ENCODE measurements at regions not wholly inside any gene's neighbourhood (a gene's known extent, or its start where the extent isn't known, plus 50 kb on each side); places are given as distances from the start of the nearest gene placed in this dataset.
"Not testable (repeated sequence)": the region's sequence is repeated elsewhere in the genome, so short reads cannot be mapped to it uniquely, and the experiment has no call there.

DNA sequence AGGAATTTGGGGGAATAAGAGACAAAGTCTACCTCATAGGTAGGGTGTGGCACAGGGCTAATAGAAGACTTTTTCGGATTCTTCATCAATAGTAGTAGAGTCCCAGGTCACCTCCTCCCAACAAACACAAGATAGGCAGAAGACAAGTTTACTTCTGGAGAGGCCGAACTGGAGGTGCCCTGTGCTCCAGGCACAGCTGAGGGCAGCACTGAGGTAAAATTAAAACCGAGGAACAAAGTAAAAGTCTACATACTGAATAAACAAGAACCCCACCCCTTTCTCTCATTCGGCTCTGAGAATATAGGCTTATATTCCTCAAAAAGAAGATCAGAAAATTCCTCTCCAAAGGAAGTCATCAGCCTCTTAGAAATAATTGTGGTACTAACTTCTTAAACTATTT is 161.5 kb downstream of the SEC23A start (continued):
- TF ChIP-seq, protein P1, sequence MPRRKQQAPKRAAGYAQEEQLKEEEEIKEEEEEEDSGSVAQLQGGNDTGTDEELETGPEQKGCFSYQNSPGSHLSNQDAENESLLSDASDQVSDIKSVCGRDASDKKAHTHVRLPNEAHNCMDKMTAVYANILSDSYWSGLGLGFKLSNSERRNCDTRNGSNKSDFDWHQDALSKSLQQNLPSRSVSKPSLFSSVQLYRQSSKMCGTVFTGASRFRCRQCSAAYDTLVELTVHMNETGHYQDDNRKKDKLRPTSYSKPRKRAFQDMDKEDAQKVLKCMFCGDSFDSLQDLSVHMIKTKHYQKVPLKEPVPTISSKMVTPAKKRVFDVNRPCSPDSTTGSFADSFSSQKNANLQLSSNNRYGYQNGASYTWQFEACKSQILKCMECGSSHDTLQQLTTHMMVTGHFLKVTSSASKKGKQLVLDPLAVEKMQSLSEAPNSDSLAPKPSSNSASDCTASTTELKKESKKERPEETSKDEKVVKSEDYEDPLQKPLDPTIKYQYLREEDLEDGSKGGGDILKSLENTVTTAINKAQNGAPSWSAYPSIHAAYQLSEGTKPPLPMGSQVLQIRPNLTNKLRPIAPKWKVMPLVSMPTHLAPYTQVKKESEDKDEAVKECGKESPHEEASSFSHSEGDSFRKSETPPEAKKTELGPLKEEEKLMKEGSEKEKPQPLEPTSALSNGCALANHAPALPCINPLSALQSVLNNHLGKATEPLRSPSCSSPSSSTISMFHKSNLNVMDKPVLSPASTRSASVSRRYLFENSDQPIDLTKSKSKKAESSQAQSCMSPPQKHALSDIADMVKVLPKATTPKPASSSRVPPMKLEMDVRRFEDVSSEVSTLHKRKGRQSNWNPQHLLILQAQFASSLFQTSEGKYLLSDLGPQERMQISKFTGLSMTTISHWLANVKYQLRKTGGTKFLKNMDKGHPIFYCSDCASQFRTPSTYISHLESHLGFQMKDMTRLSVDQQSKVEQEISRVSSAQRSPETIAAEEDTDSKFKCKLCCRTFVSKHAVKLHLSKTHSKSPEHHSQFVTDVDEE (CRISPR knock-in tag; IDR thresholded peaks at IDR 0.05): no peak
- TF ChIP-seq ZC3H10 (CRISPR knock-in tag; IDR thresholded peaks at IDR 0.05): no peak
- TF ChIP-seq, protein P2, sequence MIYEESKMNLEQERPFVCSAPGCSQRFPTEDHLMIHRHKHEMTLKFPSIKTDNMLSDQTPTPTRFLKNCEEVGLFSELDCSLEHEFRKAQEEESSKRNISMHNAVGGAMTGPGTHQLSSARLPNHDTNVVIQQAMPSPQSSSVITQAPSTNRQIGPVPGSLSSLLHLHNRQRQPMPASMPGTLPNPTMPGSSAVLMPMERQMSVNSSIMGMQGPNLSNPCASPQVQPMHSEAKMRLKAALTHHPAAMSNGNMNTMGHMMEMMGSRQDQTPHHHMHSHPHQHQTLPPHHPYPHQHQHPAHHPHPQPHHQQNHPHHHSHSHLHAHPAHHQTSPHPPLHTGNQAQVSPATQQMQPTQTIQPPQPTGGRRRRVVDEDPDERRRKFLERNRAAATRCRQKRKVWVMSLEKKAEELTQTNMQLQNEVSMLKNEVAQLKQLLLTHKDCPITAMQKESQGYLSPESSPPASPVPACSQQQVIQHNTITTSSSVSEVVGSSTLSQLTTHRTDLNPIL (CRISPR knock-in tag; IDR thresholded peaks at IDR 0.05; ENCODE audit: low read depth): no peak

DNA sequence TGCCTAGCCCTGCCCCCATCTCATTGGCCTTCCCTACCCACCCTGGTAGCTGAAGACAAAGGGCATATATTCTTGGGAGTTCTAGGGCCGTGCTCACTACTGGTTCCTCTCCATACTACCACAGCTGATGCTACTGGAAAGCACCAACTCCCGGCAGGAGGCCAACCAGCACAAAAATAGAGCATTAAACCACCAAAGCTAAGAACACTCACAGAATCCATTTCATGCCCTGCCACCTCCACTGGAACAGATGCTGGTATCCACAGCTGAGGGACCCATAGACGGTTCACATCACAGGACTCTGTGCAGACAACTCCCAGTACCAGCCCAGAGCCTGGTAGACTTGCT is 170.4 kb downstream of the SEC23A start:
- not testable (repeated sequence) for ATAC-seq

DNA sequence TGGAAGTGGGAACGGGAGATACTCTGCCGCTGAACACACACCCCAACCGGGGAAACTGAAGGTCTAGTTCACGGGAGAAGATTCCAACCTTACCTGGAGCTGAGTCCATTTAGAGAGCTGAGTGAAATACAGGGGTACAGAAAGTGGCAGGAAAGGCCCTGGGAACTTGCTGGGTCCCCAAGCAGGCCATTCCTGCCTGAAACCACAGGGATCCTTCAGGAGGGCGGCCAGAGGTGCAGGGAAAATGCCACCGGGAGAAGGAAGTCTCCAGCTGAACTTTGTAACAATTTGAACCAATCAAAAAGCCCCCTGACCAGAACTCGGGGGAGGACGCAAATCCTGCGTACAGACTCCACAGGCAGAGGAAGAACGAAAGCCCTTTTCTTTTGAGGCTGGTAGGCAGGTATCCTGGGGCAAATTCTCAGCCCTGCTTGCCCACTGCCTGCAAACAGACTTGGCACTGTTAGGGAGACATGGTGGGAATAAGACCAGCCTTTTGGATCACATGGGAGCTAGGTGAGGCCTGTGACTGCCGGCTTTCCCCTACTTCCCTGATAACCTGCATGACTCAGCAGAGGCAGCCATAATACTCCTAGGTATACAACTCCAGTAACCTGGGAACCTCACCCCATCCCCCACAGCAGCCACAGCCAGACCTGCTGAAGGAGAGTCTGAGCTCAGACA is 170.9 kb downstream of the SEC23A start:
- ATAC-seq: no peak
- TF ChIP-seq TOX (CRISPR knock-in tag; IDR thresholded peaks at IDR 0.05; ENCODE audit: borderline replicate concordance) (no peak), ZNF70 (CRISPR knock-in tag; IDR thresholded peaks at IDR 0.05) (no peak), TCF4 (CRISPR knock-in tag; IDR thresholded peaks at IDR 0.05; ENCODE audit: borderline replicate concordance) (no peak), RARB (CRISPR knock-in tag; IDR thresholded peaks at IDR 0.05) (no peak), ZC3H10 (CRISPR knock-in tag; IDR thresholded peaks at IDR 0.05) (no peak), ZNF8 (CRISPR knock-in tag; IDR thresholded peaks at IDR 0.05) (no peak), OSR1 (CRISPR knock-in tag; IDR thresholded peaks at IDR 0.05) (no peak), ARNTL (CRISPR knock-in tag; IDR thresholded peaks at IDR 0.05; ENCODE audit: borderline replicate concordance, low read depth) (no peak), PPARA (CRISPR knock-in tag; IDR thresholded peaks at IDR 0.05; ENCODE audit: borderline replicate concordance) (no peak), BACH2 (CRISPR knock-in tag; IDR thresholded peaks at IDR 0.05; ENCODE audit: borderline replicate concordance) (no peak), GLIS3 (CRISPR knock-in tag; IDR thresholded peaks at IDR 0.05) (no peak), ESRRG (CRISPR knock-in tag; IDR thresholded peaks at IDR 0.05) (no peak), CSDC2 (CRISPR knock-in tag; IDR thresholded peaks at IDR 0.05) (no peak)
- TF ChIP-seq, protein P1 (CRISPR knock-in tag; IDR thresholded peaks at IDR 0.05): no peak
- TF ChIP-seq, protein P2 (CRISPR knock-in tag; IDR thresholded peaks at IDR 0.05; ENCODE audit: low read depth): no peak
- TF ChIP-seq, protein P3, sequence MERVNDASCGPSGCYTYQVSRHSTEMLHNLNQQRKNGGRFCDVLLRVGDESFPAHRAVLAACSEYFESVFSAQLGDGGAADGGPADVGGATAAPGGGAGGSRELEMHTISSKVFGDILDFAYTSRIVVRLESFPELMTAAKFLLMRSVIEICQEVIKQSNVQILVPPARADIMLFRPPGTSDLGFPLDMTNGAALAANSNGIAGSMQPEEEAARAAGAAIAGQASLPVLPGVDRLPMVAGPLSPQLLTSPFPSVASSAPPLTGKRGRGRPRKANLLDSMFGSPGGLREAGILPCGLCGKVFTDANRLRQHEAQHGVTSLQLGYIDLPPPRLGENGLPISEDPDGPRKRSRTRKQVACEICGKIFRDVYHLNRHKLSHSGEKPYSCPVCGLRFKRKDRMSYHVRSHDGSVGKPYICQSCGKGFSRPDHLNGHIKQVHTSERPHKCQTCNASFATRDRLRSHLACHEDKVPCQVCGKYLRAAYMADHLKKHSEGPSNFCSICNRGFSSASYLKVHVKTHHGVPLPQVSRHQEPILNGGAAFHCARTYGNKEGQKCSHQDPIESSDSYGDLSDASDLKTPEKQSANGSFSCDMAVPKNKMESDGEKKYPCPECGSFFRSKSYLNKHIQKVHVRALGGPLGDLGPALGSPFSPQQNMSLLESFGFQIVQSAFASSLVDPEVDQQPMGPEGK (CRISPR knock-in tag; IDR thresholded peaks at IDR 0.05; ENCODE audit: borderline replicate concordance): no peak
- TF ChIP-seq, protein P4, sequence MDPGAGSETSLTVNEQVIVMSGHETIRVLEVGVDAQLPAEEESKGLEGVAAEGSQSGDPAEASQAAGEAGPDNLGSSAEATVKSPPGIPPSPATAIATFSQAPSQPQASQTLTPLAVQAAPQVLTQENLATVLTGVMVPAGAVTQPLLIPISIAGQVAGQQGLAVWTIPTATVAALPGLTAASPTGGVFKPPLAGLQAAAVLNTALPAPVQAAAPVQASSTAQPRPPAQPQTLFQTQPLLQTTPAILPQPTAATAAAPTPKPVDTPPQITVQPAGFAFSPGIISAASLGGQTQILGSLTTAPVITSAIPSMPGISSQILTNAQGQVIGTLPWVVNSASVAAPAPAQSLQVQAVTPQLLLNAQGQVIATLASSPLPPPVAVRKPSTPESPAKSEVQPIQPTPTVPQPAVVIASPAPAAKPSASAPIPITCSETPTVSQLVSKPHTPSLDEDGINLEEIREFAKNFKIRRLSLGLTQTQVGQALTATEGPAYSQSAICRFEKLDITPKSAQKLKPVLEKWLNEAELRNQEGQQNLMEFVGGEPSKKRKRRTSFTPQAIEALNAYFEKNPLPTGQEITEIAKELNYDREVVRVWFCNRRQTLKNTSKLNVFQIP (CRISPR knock-in tag; IDR thresholded peaks at IDR 0.05; ENCODE audit: borderline replicate concordance, low read depth): no peak

Measured in SK-N-SH treated with all-trans-retinoic acid at 6 μM for 48 hours (cell line).